ENCODE measurements at regions not wholly inside any gene's neighbourhood (a gene's known extent, or its start where the extent isn't known, plus 50 kb on each side); places are given as distances from the start of the nearest gene placed in this dataset.

DNA sequence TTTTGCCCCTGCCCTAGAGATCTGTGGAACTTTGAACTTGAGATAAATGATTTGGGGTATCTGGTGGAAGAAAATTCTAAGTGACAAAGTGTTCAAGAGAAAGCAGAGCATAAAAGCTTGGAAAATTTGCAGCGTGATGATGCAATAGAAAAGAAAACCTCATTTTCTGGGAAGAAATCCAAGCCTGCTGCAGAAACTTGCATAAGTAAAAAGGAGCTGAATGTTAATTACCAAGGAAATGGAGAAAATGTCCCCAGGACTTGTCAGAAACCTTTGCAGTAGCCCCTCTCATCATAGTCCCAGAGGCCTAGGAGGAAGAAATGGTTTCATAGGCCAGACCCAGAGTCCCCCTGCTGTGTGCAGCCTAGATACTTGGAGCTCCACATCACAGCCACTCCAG, 686.9 kb downstream of the FAM181B start:
- Histone ChIP-seq H3K27ac (ENCODE audit: low read length) (no peak overlapping the region), H3K4me1 (ENCODE audit: control insufficient read depth, insufficient read depth, low read length) (no peaks in the 10 kb centered on the region), H3K36me3 (ENCODE audit: control insufficient read depth, insufficient read depth, low read length) (no peaks in the 10 kb centered on the region), H3K4me3 (ENCODE audit: low read depth in 2 of 2, low read length in 2 of 2) (no peak overlapping the region), H3K9me3 (ENCODE audit: control insufficient read depth, insufficient read depth, low read depth, low read length) (no peaks in the 10 kb centered on the region; the same call in 1 of the 2 replicates), H3K27me3 (ENCODE audit: control insufficient read depth, insufficient read depth, low read length) (no peaks in the 10 kb centered on the region)
- TF ChIP-seq POLR2AphosphoS5 (IDR thresholded peaks at IDR 0.05; ENCODE audit: low read depth, low read length) (no peak), TCF7L2 (IDR thresholded peaks at IDR 0.05; ENCODE audit: low read depth, low read length) (no peak), SIN3A (IDR thresholded peaks at IDR 0.05; ENCODE audit: borderline replicate concordance, insufficient read depth, low read depth, low read length) (no peak)
- TF ChIP-seq, protein P1, sequence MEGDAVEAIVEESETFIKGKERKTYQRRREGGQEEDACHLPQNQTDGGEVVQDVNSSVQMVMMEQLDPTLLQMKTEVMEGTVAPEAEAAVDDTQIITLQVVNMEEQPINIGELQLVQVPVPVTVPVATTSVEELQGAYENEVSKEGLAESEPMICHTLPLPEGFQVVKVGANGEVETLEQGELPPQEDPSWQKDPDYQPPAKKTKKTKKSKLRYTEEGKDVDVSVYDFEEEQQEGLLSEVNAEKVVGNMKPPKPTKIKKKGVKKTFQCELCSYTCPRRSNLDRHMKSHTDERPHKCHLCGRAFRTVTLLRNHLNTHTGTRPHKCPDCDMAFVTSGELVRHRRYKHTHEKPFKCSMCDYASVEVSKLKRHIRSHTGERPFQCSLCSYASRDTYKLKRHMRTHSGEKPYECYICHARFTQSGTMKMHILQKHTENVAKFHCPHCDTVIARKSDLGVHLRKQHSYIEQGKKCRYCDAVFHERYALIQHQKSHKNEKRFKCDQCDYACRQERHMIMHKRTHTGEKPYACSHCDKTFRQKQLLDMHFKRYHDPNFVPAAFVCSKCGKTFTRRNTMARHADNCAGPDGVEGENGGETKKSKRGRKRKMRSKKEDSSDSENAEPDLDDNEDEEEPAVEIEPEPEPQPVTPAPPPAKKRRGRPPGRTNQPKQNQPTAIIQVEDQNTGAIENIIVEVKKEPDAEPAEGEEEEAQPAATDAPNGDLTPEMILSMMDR (IDR thresholded peaks at IDR 0.05), result no peak
- TF ChIP-seq, protein P2, sequence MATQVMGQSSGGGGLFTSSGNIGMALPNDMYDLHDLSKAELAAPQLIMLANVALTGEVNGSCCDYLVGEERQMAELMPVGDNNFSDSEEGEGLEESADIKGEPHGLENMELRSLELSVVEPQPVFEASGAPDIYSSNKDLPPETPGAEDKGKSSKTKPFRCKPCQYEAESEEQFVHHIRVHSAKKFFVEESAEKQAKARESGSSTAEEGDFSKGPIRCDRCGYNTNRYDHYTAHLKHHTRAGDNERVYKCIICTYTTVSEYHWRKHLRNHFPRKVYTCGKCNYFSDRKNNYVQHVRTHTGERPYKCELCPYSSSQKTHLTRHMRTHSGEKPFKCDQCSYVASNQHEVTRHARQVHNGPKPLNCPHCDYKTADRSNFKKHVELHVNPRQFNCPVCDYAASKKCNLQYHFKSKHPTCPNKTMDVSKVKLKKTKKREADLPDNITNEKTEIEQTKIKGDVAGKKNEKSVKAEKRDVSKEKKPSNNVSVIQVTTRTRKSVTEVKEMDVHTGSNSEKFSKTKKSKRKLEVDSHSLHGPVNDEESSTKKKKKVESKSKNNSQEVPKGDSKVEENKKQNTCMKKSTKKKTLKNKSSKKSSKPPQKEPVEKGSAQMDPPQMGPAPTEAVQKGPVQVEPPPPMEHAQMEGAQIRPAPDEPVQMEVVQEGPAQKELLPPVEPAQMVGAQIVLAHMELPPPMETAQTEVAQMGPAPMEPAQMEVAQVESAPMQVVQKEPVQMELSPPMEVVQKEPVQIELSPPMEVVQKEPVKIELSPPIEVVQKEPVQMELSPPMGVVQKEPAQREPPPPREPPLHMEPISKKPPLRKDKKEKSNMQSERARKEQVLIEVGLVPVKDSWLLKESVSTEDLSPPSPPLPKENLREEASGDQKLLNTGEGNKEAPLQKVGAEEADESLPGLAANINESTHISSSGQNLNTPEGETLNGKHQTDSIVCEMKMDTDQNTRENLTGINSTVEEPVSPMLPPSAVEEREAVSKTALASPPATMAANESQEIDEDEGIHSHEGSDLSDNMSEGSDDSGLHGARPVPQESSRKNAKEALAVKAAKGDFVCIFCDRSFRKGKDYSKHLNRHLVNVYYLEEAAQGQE (IDR thresholded peaks at IDR 0.05; ENCODE audit: insufficient read depth in 1 of 2, low read depth in 2 of 2, low read length in 1 of 2), result no peak
- intact Hi-C loops (cut with micrococcal nuclease; ENCODE audit: unreplicated experiment) (no loop called here), in situ Hi-C loops (cut with HindIII; ENCODE audit: low pct_unique_long_range_greater_than_20kb, low sequenced_read_pairs) (no loop called here)
- no TSS peak for BruUV-seq (replicated peaks)
- ATAC-seq (no peak), DNase-seq (ENCODE audit: low read depth, low spot score) (no peak)
- ChIA-PET POLR2A (no interaction called here), CTCF (no interaction called here)

DNA sequence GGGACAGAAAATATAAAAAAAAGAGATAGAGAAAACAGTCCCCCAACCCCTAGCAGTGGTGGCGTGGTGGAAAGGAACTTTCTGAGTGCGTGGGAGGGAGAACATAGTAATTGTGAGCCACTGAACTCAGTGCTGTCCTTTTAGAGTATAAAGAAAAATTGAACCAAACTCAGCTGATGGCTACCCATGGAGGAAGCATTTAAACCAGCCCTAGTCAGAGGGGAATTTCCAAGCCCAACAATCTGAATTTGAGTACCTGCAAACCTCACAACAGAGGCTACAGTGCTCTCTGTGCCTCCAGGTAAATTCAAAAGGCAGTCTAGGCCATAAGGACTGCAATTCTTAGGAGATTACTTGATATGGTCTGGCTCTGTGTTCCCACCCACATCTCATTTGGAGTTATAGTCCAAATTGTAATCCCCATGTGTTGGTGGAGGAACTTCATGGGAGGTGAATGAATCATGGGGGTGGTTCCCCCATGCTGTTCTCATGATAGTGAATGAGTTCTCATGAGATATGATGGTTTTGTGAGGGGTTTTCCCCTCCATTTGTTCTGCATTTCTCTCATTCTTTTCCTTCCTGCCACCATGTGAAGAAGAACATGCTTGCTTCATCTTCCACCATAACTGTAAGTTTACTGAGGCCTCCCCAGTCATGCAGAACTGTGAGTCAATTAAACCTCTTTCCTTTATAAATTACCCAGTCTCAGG, 687.8 kb downstream of the FAM181B start:
- Histone ChIP-seq H3K4me1 (ENCODE audit: control insufficient read depth, insufficient read depth, low read length) (no peaks in the 10 kb centered on the region), H3K9me3 (ENCODE audit: control insufficient read depth, insufficient read depth, low read depth, low read length) (no peaks in the 10 kb centered on the region; the same call in 1 of the 2 replicates), H3K27me3 (ENCODE audit: control insufficient read depth, insufficient read depth, low read length) (no peaks in the 10 kb centered on the region), H3K4me3 (ENCODE audit: low read depth in 2 of 2, low read length in 2 of 2) (no peak overlapping the region), H3K36me3 (ENCODE audit: control insufficient read depth, insufficient read depth, low read length) (no peaks in the 10 kb centered on the region), H3K27ac (ENCODE audit: low read length) (no peak overlapping the region)
- CTCF ChIA-PET, result no interaction called here
- POLR2A ChIA-PET, result no interaction called here
- TF ChIP-seq, protein P2 (IDR thresholded peaks at IDR 0.05; ENCODE audit: insufficient read depth in 1 of 2, low read depth in 2 of 2, low read length in 1 of 2), result no peak
- TF ChIP-seq, protein P1 (IDR thresholded peaks at IDR 0.05), result no peak
- TF ChIP-seq POLR2AphosphoS5 (IDR thresholded peaks at IDR 0.05; ENCODE audit: low read depth, low read length) (no peak), TCF7L2 (IDR thresholded peaks at IDR 0.05; ENCODE audit: low read depth, low read length) (no peak), SIN3A (IDR thresholded peaks at IDR 0.05; ENCODE audit: borderline replicate concordance, insufficient read depth, low read depth, low read length) (no peak)
- BruUV-seq (replicated peaks), result no TSS peak
- ATAC-seq (no peak), DNase-seq (ENCODE audit: low read depth, low spot score) (no peak)
- in situ Hi-C loops (cut with HindIII; ENCODE audit: low pct_unique_long_range_greater_than_20kb, low sequenced_read_pairs), result no loop called here
- intact Hi-C loops (cut with micrococcal nuclease; ENCODE audit: unreplicated experiment), result no loop called here

Data from Panc1 (cell line).